CD8-positive, alpha-beta memory T cell (primary cell): ENCODE measurements at regions not wholly inside any gene's neighbourhood (a gene's known extent, or its start where the extent isn't known, plus 50 kb on each side); places are given as distances from the start of the nearest gene placed in this dataset.
"Not testable (repeated sequence)": the region's sequence is repeated elsewhere in the genome, so short reads cannot be mapped to it uniquely, and the experiment has no call there.

ENCODE experiments used
- CTCF ChIA-PET: fragments of 350-600 bp; sonication (Branson Sonifier 250); formaldehyde crosslinking; loops from one replicate; lab custom pipeline; 2021; ENCODE audit warnings: antibody characterized with exemption; lab: Charles Lee
- POLR2A ChIA-PET: fragments of 350-600 bp; sonication (Branson Sonifier 250); formaldehyde crosslinking; loops from one replicate; lab custom pipeline; 2021; ENCODE audit warnings: antibody characterized with exemption; lab: Charles Lee
- DNase-seq, 5 donors: peaks; one replicate each; pipeline versions ENCODE4 v3.0.0 to v3.0.0-alpha.2; 2020 to 2022; ENCODE audit warnings: mixed read lengths in 1 of 5
- H3K27ac ChIP-seq: one replicate; pipeline ENCODE4 v1.7.0; 2013; ENCODE audit warnings: low read depth, mild to moderate bottlenecking, low read length, moderate library complexity
- H3K27me3 ChIP-seq: 2 replicates; pipeline ENCODE4 v1.7.0; 2013; ENCODE audit warnings: low read length, mild to moderate bottlenecking; ENCODE audit not compliant: insufficient read depth, poor library complexity, severe bottlenecking
- H3K36me3 ChIP-seq: 2 replicates; pipeline ENCODE4 v1.7.0; 2013; ENCODE audit warnings: mild to moderate bottlenecking, low read length, moderate library complexity; ENCODE audit not compliant: insufficient read depth
- H3K4me1 ChIP-seq: 2 replicates; pipeline ENCODE4 v1.7.0; 2013; ENCODE audit warnings: mild to moderate bottlenecking, low read length, moderate library complexity; ENCODE audit not compliant: insufficient read depth
- H3K4me3 ChIP-seq: 2 replicates; pipeline ENCODE4 v1.7.0; 2013; ENCODE audit warnings: mild to moderate bottlenecking, low read length
- H3K9me3 ChIP-seq: 2 replicates; pipeline ENCODE4 v1.7.0; 2013; ENCODE audit warnings: mild to moderate bottlenecking, low read length
- H3K27ac Mint-ChIP-seq, 8 donors: one replicate each; pipeline ENCODE4 v1.8.0; 2020 to 2021; ENCODE audit warnings: mixed read lengths in 8 of 8, mild to moderate bottlenecking in 6 of 8, inconsistent platforms in 3 of 8, moderate library complexity in 3 of 8
- H3K27me3 Mint-ChIP-seq, 2 donors: one replicate each; pipeline ENCODE4 v1.8.0; 2020 to 2021; ENCODE audit warnings: mixed read lengths in 2 of 2, mild to moderate bottlenecking in 1 of 2, moderate library complexity in 1 of 2
- H3K36me3 Mint-ChIP-seq, 3 donors: one replicate each; pipeline ENCODE4 v1.8.0; 2020 to 2021; ENCODE audit warnings: mixed read lengths in 3 of 3, inconsistent platforms in 1 of 3, mild to moderate bottlenecking in 1 of 3
- H3K4me1 Mint-ChIP-seq, 3 donors: one replicate each; pipeline ENCODE4 v1.8.0; 2020 to 2021; ENCODE audit warnings: mixed read lengths in 3 of 3, inconsistent platforms in 1 of 3, mild to moderate bottlenecking in 1 of 3
- H3K4me3 Mint-ChIP-seq, 7 donors: one replicate each; pipeline ENCODE4 v1.8.0; 2020 to 2021; ENCODE audit warnings: mixed read lengths in 7 of 7, mild to moderate bottlenecking in 6 of 7, moderate library complexity in 4 of 7, inconsistent platforms in 2 of 7
- H3K9me3 Mint-ChIP-seq, 5 donors: one replicate each; pipeline ENCODE4 v1.8.0; 2020 to 2022; ENCODE audit warnings: mixed read lengths in 5 of 5, mild to moderate bottlenecking in 3 of 5, moderate library complexity in 2 of 5, inconsistent platforms in 1 of 5

DNA sequence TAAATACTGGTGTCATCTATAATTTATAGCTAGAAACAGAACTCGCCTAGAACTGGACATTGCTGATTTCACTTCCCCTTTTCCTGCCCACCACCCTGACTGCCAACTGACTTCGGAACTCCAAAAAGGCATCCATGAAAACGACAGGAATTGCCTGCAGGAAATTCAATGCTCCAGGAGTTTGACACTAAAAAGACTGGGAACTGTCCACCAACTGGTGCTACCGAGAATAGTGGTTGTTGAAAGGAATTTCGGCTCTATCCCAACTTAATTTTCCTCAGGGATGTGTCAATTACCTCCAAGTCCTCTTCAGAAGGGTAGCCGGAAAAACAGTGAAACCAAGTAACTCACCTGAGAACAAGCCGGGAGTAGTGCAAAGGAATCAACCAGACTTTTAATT is 440.0 kb downstream of the PRELID2 start:
- H3K4me1 Mint-ChIP-seq, H3K27ac Mint-ChIP-seq, H3K27me3 Mint-ChIP-seq, H3K36me3 Mint-ChIP-seq, CTCF ChIA-PET, DNase-seq, H3K9me3 ChIP-seq, H3K36me3 ChIP-seq, H3K4me1 ChIP-seq, POLR2A ChIA-PET, H3K27me3 ChIP-seq, H3K27ac ChIP-seq, H3K4me3 Mint-ChIP-seq, H3K4me3 ChIP-seq: not testable (repeated sequence)
- peaks cover 0 to 18% (median 9%) of the 10 kb centered on the region in 5 donors for H3K9me3 Mint-ChIP-seq

DNA sequence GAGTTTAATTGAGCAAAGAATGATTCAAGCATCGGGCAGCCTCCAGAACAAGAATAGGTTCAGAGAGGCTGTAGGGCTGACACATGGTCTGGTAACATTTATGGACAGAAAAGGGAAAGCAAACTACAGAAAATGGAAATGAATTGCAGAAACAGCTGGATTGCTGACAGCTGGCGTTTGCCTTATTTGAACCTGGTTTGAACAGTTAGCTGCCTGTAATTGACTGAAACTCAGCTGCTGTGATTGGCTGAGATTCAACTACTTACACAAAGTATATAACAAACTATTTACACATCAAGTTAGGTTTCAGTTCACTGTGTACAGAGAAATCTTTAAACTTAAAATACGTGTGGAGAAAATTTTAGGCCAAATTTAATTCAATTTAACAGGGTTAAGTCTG is 441.7 kb downstream of the PRELID2 start:
- Mint-ChIP-seq H3K27ac (no peak overlapping the region), H3K4me3 (no peak overlapping the region), H3K9me3 (peaks cover 2 to 27% (median 8%) of the 10 kb centered on the region in 5 donors), H3K27me3 (no peaks in the 10 kb centered on the region), H3K36me3 (no peaks in the 10 kb centered on the region), H3K4me1 (no peaks in the 10 kb centered on the region)
- Histone ChIP-seq H3K4me3 (no peak overlapping the region), H3K9me3 (no peaks in the 10 kb centered on the region), H3K4me1 (no peaks in the 10 kb centered on the region), H3K27ac (no peak overlapping the region), H3K36me3 (no peaks in the 10 kb centered on the region), H3K27me3 (no peaks in the 10 kb centered on the region)
- ChIA-PET POLR2A (no interaction called here), CTCF (no interaction called here)
- no peak for DNase-seq

DNA sequence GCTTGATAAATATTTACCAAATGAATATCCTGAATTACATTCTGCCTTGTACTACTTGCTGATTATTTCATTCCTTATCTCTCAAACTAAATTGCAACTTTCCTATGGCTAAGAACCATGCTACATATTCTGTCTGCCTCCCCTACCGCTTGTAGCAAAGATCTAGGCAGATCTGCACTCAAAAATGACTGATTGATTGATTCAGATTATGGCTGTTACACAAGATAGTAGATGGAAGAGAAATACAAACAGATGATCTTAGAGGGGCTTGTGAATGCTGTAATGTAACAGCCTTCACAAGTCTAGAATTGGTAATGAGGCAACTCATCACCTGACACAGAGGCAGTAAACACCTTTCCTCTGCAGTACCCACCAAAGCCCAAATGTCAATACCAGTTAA is 446.1 kb downstream of the PRELID2 start:
- H3K9me3 Mint-ChIP-seq = peaks cover 4 to 40% (median 11%) of the 10 kb centered on the region in 5 donors
- no peaks in the 10 kb centered on the region for H3K36me3 ChIP-seq
- ChIA-PET POLR2A (no interaction called here), CTCF (no interaction called here)
- no peaks in the 10 kb centered on the region for H3K27me3 ChIP-seq
- H3K27ac Mint-ChIP-seq = no peak overlapping the region
- no peak overlapping the region for H3K27ac ChIP-seq
- no peak for DNase-seq
- H3K9me3 ChIP-seq = no peaks in the 10 kb centered on the region
- no peaks in the 10 kb centered on the region for H3K27me3 Mint-ChIP-seq
- no peaks in the 10 kb centered on the region for H3K4me1 ChIP-seq
- H3K4me3 ChIP-seq = no peak overlapping the region
- no peak overlapping the region for H3K4me3 Mint-ChIP-seq
- H3K36me3 Mint-ChIP-seq = no peaks in the 10 kb centered on the region
- no peaks in the 10 kb centered on the region for H3K4me1 Mint-ChIP-seq

GRCh38 chr5:145385276-145385675 is 449.9 kb downstream of the PRELID2 start:
- no peak overlapping the region for H3K4me3 ChIP-seq
- DNase-seq = no peak
- no peaks in the 10 kb centered on the region for H3K9me3 ChIP-seq
- Mint-ChIP-seq H3K36me3 (no peaks in the 10 kb centered on the region), H3K27me3 (no peaks in the 10 kb centered on the region), H3K4me1 (no peaks in the 10 kb centered on the region), H3K4me3 (no peak overlapping the region), H3K9me3 (peaks cover 5 to 37% (median 10%) of the 10 kb centered on the region in 5 donors), H3K27ac (no peak overlapping the region)
- POLR2A ChIA-PET = no interaction called here
- no peaks in the 10 kb centered on the region for H3K36me3 ChIP-seq
- no peaks in the 10 kb centered on the region for H3K27me3 ChIP-seq
- H3K4me1 ChIP-seq = no peaks in the 10 kb centered on the region
- CTCF ChIA-PET = no interaction called here
- H3K27ac ChIP-seq = no peak overlapping the region

DNA sequence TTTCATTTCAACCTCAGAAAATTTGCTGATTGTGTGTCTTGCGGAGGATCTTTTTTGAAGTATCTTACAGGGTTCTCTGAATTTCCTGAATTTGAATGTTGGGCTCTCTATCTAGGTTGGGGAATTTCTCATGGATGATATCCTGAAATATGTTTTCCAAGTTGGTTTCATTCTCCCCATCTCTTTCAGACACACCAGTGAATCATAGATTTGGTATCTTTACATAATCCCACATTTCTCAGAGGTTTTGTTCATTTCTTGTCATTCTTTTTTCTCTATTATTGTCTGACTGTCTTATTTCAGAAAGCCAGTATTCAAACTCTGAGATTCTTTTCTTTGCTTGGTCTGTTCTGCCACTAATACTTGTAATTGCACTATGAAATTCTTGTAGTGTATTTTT is 456.9 kb downstream of the PRELID2 start:
- Histone ChIP-seq H3K27ac (no peak overlapping the region), H3K36me3 (no peaks in the 10 kb centered on the region), H3K27me3 (no peaks in the 10 kb centered on the region), H3K4me1 (no peaks in the 10 kb centered on the region), H3K9me3 (no peaks in the 10 kb centered on the region), H3K4me3 (no peak overlapping the region)
- POLR2A ChIA-PET = no interaction called here
- Mint-ChIP-seq H3K27ac (no peak overlapping the region), H3K4me3 (no peak overlapping the region), H3K4me1 (no peaks in the 10 kb centered on the region), H3K27me3 (no peaks in the 10 kb centered on the region), H3K9me3 (peaks cover 29 to 44% (median 39%) of the 10 kb centered on the region in 5 donors), H3K36me3 (no peaks in the 10 kb centered on the region)
- CTCF ChIA-PET = no interaction called here
- DNase-seq = no peak

DNA sequence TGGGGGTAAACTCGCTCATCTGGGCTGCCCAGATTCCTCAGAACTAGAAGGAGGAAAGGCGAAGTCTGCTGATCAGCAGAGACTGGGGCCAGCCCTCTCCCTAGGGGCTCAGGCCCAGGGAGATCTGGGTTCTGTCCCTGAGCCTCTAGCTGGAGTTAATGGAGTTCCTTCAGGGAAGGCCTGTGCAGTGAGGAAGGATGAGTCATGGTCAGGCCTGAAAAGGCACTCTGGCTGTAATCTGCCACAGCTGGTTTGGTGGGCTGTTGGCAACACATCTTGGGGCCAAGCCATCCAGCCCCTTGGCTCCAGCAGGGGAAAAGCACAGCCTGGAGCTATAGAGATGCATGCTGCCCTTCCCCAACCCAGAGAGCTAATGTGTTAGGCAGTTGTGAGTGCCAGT is 459.6 kb downstream of the PRELID2 start:
- Mint-ChIP-seq H3K4me3 (no peak overlapping the region), H3K36me3 (no peaks in the 10 kb centered on the region), H3K9me3 (peaks cover 29 to 43% (median 39%) of the 10 kb centered on the region in 5 donors), H3K4me1 (no peaks in the 10 kb centered on the region), H3K27ac (no peak overlapping the region), H3K27me3 (peaks cover 0 to 2% of the 10 kb centered on the region in 2 donors)
- DNase-seq = no peak
- Histone ChIP-seq H3K27ac (no peak overlapping the region), H3K36me3 (no peaks in the 10 kb centered on the region), H3K4me1 (no peaks in the 10 kb centered on the region), H3K27me3 (no peaks in the 10 kb centered on the region), H3K9me3 (no peaks in the 10 kb centered on the region), H3K4me3 (no peak overlapping the region)
- POLR2A ChIA-PET = no interaction called here
- CTCF ChIA-PET = no interaction called here

- ChIA-PET POLR2A (no interaction called here), CTCF (no interaction called here)
Observed at GRCh38 chr5:145365464-145365863, 469.7 kb downstream of the PRELID2 start.

GRCh38 chr5:145362266-145362665 is 472.9 kb downstream of the PRELID2 start:
- Histone ChIP-seq H3K27me3 (no peaks in the 10 kb centered on the region), H3K36me3 (no peaks in the 10 kb centered on the region), H3K27ac (no peak overlapping the region), H3K4me3 (no peak overlapping the region), H3K9me3 (no peaks in the 10 kb centered on the region), H3K4me1 (no peaks in the 10 kb centered on the region)
- POLR2A ChIA-PET = no interaction called here
- Mint-ChIP-seq H3K9me3 (peaks cover 2 to 13% (median 5%) of the 10 kb centered on the region in 5 donors), H3K4me3 (no peak overlapping the region), H3K4me1 (no peaks in the 10 kb centered on the region), H3K27me3 (no peaks in the 10 kb centered on the region), H3K27ac (no peak overlapping the region), H3K36me3 (no peaks in the 10 kb centered on the region)
- CTCF ChIA-PET = no interaction called here
- no peak for DNase-seq

More at GRCh38 chr5:145365464-145365863, 469.7 kb downstream of the PRELID2 start:
- Mint-ChIP-seq H3K27me3 (peaks cover 0 to under 1% of the 10 kb centered on the region in 2 donors), H3K4me3 (no peak overlapping the region), H3K27ac (no peak overlapping the region), H3K36me3 (no peaks in the 10 kb centered on the region), H3K4me1 (no peaks in the 10 kb centered on the region), H3K9me3 (peaks cover 0 to 20% (median 8%) of the 10 kb centered on the region in 5 donors)
- Histone ChIP-seq H3K9me3 (no peaks in the 10 kb centered on the region), H3K27me3 (no peaks in the 10 kb centered on the region), H3K4me1 (no peaks in the 10 kb centered on the region), H3K27ac (no peak overlapping the region), H3K36me3 (no peaks in the 10 kb centered on the region), H3K4me3 (no peak overlapping the region)
- DNase-seq = no peak

DNA sequence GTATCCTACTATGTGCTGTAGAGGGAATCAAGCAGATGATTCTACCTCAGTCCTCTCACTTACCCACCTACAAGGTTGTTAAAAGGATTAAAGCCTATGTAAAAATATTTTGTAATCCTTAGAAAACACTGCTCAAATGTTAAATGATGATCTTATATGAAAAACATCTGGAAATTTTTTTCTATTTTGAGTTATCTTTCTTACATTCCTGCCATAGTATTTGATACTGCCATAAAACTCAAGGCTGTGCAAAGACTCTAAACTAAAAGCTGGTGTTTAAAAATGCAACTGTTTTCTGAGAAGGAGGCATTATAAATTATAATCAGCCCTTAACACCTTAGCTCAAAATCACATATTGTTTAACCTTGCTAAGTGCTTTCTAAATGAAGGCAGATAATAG is 474.2 kb downstream of the PRELID2 start:
- no peaks in the 10 kb centered on the region for H3K36me3 Mint-ChIP-seq
- H3K36me3 ChIP-seq = no peaks in the 10 kb centered on the region
- H3K27me3 ChIP-seq = no peaks in the 10 kb centered on the region
- H3K27me3 Mint-ChIP-seq = no peaks in the 10 kb centered on the region
- CTCF ChIA-PET = no interaction called here
- H3K27ac Mint-ChIP-seq = no peak overlapping the region
- H3K4me1 Mint-ChIP-seq = no peaks in the 10 kb centered on the region
- no peaks in the 10 kb centered on the region for H3K9me3 ChIP-seq
- H3K4me3 ChIP-seq = no peak overlapping the region
- no peak overlapping the region for H3K4me3 Mint-ChIP-seq
- H3K9me3 Mint-ChIP-seq = peaks cover 0 to 14% (median 5%) of the 10 kb centered on the region in 5 donors
- no peaks in the 10 kb centered on the region for H3K4me1 ChIP-seq
- DNase-seq = no peak
- POLR2A ChIA-PET = no interaction called here
- no peak overlapping the region for H3K27ac ChIP-seq
